ENCODE measurements at regions not wholly inside any gene's neighbourhood (a gene's known extent, or its start where the extent isn't known, plus 50 kb on each side); places are given as distances from the start of the nearest gene placed in this dataset.
"Not testable (repeated sequence)": the region's sequence is repeated elsewhere in the genome, so short reads cannot be mapped to it uniquely, and the experiment has no call there.

DNA sequence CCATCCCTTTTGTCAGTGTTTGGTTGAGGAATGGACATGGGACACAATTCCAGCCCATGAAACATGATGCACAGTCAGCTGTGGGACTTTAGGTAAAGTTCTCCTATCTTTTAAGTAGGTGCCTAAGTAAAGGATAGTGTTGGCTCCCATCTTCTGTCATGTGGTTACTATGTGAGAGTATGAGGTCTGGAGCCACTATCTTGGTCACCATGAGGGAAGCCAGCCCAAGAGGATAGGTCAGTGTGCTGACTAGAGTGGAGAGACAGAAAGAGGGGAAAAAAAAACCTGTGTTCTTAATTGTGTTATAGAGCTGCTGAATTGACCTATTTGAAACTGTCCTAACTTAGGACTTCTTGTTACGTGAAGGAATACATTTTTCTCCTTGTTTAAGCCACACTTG lies 89.7 kb upstream of the NAMPT start:
- Histone ChIP-seq H3K4me2 (ENCODE audit: low read length) (no peak overlapping the region), H3K4me1 (ENCODE audit: control insufficient read depth, insufficient read depth, low read length) (no peaks in the 10 kb centered on the region), H3K27me3 (ENCODE audit: control insufficient read depth, insufficient read depth, low read length) (no peaks in the 10 kb centered on the region), H3K9ac (ENCODE audit: low read depth, low read length) (no peak overlapping the region), H3K36me3 (ENCODE audit: insufficient read depth, low read length) (no peaks in the 10 kb centered on the region), H3K4me3 (ENCODE audit: low read length) (no peak overlapping the region), H3K9me3 (replicated peaks; ENCODE audit: low read length) (no peaks in the 10 kb centered on the region)

DNA sequence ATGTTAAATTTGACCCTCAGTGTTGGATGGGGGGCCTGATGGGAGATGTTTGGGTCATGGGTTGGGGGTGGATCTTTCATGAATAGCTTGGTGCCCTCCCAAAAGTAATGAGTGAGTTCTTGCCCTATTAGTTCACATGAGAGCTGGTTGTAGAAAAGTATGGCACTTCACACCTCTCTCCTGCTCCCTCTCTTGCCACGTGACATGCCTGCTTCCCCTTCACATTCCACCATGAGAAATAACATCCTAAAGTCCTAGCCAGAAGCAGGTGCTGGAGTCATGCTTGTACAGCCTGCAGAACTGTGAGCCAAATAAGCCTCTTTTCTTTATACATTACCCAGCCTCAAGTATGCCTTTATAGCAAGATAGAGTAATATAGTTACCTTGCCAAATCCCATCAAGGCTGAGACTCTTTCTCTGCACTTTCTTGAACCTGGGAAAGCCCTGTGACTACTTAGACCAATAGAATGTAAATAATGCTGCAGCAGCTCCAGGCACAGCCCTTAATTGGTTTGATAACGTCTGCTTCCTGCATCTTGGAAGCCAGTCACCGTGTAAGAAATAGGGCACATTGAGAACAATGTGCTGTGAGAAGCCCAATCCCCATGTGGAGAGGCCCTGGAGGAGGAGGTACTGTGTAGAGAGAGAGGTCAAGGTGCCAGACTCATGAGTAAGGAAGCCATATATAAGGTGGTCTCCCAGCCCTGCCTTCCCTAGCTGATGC lies 88.0 kb upstream of the NAMPT start:
- Histone ChIP-seq H3K9me3 (replicated peaks; ENCODE audit: low read length) (no peaks in the 10 kb centered on the region), H3K9ac (ENCODE audit: low read depth, low read length) (no peak overlapping the region), H3K27me3 (ENCODE audit: control insufficient read depth, insufficient read depth, low read length) (no peaks in the 10 kb centered on the region), H3K36me3 (ENCODE audit: insufficient read depth, low read length) (no peaks in the 10 kb centered on the region), H3K4me1 (ENCODE audit: control insufficient read depth, insufficient read depth, low read length) (no peaks in the 10 kb centered on the region), H3K4me3 (ENCODE audit: low read length) (no peak overlapping the region), H3K4me2 (ENCODE audit: low read length) (no peak overlapping the region)

DNA sequence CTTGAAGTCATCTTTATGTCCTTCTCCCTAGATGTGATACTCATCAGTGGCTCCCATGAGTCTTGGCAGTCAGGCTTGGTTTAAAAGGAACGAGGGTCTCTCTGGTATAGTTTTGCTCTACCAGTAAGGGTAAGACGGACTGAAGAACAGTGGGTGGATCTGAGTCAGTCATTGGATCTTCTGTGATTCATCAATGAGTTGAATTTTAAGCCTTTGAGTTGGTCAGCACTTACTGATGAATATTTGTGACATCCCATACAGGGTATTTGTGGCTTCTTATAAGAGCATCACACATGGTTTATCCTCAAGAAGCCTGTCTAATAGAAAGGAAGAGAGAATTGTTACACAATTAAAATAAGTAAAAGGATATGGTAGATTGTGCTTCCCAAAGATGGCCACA lies 87.3 kb upstream of the NAMPT start:
- Histone ChIP-seq H3K9ac (ENCODE audit: low read depth, low read length) (no peak overlapping the region), H3K27me3 (ENCODE audit: control insufficient read depth, insufficient read depth, low read length) (peaks cover 5% of the 10 kb centered on the region), H3K9me3 (replicated peaks; ENCODE audit: low read length) (no peaks in the 10 kb centered on the region), H3K4me2 (ENCODE audit: low read length) (no peak overlapping the region), H3K36me3 (ENCODE audit: insufficient read depth, low read length) (no peaks in the 10 kb centered on the region), H3K4me3 (ENCODE audit: low read length) (no peak overlapping the region), H3K4me1 (ENCODE audit: control insufficient read depth, insufficient read depth, low read length) (no peaks in the 10 kb centered on the region)

DNA sequence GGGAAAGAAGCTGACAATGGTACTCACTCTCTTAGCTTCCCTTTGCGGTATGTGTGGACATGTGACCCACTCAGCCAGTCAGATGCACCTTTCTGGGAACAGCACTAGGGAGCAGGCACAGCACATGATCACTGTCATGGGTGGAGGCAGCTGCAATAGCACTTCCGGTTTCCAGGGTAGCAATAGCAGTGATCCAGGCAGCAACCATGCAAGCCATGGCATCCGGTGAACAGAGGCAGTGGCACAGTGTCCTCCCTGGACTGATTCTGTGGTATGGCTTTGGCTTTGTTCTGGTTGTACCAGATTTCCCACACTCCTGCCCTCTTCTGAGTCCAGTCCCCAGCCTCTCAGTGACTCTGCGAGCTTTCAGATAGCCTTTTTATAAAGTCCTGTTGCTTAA lies 86.8 kb upstream of the NAMPT start:
- Histone ChIP-seq H3K4me1 (ENCODE audit: control insufficient read depth, insufficient read depth, low read length) (no peaks in the 10 kb centered on the region), H3K36me3 (ENCODE audit: insufficient read depth, low read length) (no peaks in the 10 kb centered on the region), H3K4me3 (ENCODE audit: low read length) (no peak overlapping the region), H3K9me3 (replicated peaks; ENCODE audit: low read length) (no peaks in the 10 kb centered on the region), H3K4me2 (ENCODE audit: low read length) (no peak overlapping the region), H3K27me3 (ENCODE audit: control insufficient read depth, insufficient read depth, low read length) (peaks cover 5% of the 10 kb centered on the region), H3K9ac (ENCODE audit: low read depth, low read length) (no peak overlapping the region)

DNA sequence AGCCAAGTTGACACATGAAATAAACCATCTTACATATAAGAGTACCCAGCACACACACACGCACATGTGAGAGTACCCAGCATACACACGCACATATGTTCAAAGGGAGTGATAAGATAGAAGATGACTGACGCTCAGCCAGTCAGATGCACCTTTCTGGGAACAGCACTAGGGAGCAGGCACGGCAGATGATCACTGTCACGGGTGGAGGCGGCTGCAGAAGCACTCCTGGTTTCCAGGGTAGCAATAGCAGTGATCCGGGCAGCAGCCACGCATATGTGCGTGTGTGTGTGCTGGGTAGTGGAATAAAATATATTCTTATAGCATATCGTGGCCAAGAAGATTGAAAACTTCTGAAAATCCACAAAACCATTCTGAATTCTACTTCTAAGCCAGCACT lies 85.8 kb upstream of the NAMPT start:
- Histone ChIP-seq H3K27me3 (ENCODE audit: control insufficient read depth, insufficient read depth, low read length) (peaks cover 5% of the 10 kb centered on the region), H3K36me3 (ENCODE audit: insufficient read depth, low read length) (no peaks in the 10 kb centered on the region), H3K4me3 (ENCODE audit: low read length) (no peak overlapping the region), H3K4me1 (ENCODE audit: control insufficient read depth, insufficient read depth, low read length) (no peaks in the 10 kb centered on the region), H3K4me2 (ENCODE audit: low read length) (no peak overlapping the region), H3K9me3 (replicated peaks; ENCODE audit: low read length) (no peaks in the 10 kb centered on the region), H3K9ac (ENCODE audit: low read depth, low read length) (no peak overlapping the region)

DNA sequence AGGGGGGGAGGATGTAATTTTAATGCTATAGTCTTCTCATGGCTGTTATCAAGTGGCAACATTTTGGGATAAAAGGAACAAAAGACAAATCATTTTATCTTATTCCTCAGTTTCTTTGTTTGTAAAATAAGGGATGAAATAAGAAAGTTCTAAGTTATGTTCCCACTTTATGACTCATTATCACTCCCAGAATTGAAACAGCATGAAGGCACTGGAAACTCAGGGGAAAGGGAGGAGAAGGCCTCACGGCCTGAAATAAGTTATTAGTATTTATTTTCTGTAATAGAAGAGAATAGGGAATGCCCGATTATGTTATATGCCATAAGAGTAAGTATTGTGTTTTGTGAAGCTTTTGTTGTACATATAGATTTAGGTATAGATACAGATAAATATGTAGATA lies 85.0 kb upstream of the NAMPT start:
- H3K4me3 ChIP-seq (ENCODE audit: low read length), result no peak overlapping the region
- H3K4me1 ChIP-seq (ENCODE audit: control insufficient read depth, insufficient read depth, low read length), result no peaks in the 10 kb centered on the region
- no peak overlapping the region for H3K9ac ChIP-seq (ENCODE audit: low read depth, low read length)
- no peaks in the 10 kb centered on the region for H3K36me3 ChIP-seq (ENCODE audit: insufficient read depth, low read length)
- no peak overlapping the region for H3K4me2 ChIP-seq (ENCODE audit: low read length)
- H3K27me3 ChIP-seq (ENCODE audit: control insufficient read depth, insufficient read depth, low read length), result peaks cover 5% of the 10 kb centered on the region
- no peaks in the 10 kb centered on the region for H3K9me3 ChIP-seq (replicated peaks; ENCODE audit: low read length)

DNA sequence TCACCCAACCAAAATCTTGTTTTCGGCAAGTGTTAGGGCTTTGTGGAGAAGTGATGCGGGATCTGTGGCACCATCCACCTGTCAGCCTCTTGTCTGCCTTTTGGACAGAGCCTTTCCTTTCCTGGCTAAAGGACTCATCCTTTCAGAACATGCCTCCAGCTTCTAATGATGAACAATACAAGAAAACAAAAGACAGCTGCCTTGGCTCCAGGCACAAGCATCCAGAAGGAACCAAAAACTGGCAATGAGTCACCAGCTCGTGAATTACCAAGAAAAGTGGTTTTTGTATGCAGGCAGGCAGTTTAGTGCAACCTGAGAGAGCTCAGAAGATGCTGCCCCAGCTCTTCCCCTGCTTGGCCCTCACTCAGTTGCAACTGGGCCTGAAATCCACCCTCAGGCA lies 84.6 kb upstream of the NAMPT start:
- Histone ChIP-seq H3K4me1 (ENCODE audit: control insufficient read depth, insufficient read depth, low read length) (no peaks in the 10 kb centered on the region), H3K9ac (ENCODE audit: low read depth, low read length) (no peak overlapping the region), H3K36me3 (ENCODE audit: insufficient read depth, low read length) (no peaks in the 10 kb centered on the region), H3K9me3 (replicated peaks; ENCODE audit: low read length) (no peaks in the 10 kb centered on the region), H3K4me3 (ENCODE audit: low read length) (no peak overlapping the region), H3K27me3 (ENCODE audit: control insufficient read depth, insufficient read depth, low read length) (peaks cover 5% of the 10 kb centered on the region), H3K4me2 (ENCODE audit: low read length) (no peak overlapping the region)

DNA sequence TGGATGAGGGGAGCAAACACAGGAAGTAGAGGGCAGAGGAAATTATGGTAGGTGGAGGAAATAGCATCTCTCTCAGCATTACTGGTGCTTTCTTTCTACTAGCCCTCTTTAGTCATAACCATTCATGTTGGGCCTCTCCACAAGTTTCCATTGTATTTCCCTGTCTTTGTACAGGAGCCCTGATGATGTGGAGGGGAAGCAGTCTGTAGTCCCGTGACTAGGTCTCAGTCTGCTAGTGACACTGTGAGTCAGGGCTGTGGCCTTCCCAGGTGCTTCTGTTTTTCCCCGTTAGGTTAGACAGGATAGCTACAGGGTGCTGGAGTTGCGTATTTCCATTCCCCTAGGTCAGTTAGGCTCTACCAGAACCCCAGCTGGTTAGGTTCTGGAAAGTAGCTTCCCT lies 82.9 kb upstream of the NAMPT start:
- Histone ChIP-seq H3K9me3 (replicated peaks; ENCODE audit: low read length) (no peaks in the 10 kb centered on the region), H3K4me1 (ENCODE audit: control insufficient read depth, insufficient read depth, low read length) (no peaks in the 10 kb centered on the region), H3K36me3 (ENCODE audit: insufficient read depth, low read length) (no peaks in the 10 kb centered on the region), H3K27me3 (ENCODE audit: control insufficient read depth, insufficient read depth, low read length) (peaks cover 5% of the 10 kb centered on the region), H3K4me3 (ENCODE audit: low read length) (no peak overlapping the region), H3K9ac (ENCODE audit: low read depth, low read length) (no peak overlapping the region), H3K4me2 (ENCODE audit: low read length) (no peak overlapping the region)

DNA sequence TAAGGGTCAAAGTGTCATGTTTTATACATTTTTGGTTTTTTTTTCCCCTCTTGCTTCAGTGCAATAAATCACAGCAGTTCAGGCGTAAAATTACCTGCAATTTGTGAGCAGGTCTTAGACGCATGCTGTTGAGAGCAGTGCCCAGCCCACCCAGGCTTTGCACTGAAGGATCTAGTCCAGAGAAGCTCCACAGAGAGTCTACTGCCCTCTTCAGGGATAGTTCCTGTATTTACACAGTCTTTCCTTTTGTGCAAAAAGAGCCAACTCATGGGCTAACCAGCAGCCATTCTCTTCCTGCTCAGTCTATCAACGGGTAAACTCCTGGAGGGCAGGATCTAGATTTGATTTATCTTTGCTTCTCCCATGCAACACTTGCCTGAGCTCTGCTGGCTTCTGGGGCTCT lies 82.2 kb upstream of the NAMPT start:
- Histone ChIP-seq H3K27me3 (ENCODE audit: control insufficient read depth, insufficient read depth, low read length) (peaks cover 5% of the 10 kb centered on the region), H3K36me3 (ENCODE audit: insufficient read depth, low read length) (no peaks in the 10 kb centered on the region), H3K9me3 (replicated peaks; ENCODE audit: low read length) (no peaks in the 10 kb centered on the region), H3K4me2 (ENCODE audit: low read length) (no peak overlapping the region), H3K4me1 (ENCODE audit: control insufficient read depth, insufficient read depth, low read length) (no peaks in the 10 kb centered on the region), H3K9ac (ENCODE audit: low read depth, low read length) (no peak overlapping the region), H3K4me3 (ENCODE audit: low read length) (no peak overlapping the region)

DNA sequence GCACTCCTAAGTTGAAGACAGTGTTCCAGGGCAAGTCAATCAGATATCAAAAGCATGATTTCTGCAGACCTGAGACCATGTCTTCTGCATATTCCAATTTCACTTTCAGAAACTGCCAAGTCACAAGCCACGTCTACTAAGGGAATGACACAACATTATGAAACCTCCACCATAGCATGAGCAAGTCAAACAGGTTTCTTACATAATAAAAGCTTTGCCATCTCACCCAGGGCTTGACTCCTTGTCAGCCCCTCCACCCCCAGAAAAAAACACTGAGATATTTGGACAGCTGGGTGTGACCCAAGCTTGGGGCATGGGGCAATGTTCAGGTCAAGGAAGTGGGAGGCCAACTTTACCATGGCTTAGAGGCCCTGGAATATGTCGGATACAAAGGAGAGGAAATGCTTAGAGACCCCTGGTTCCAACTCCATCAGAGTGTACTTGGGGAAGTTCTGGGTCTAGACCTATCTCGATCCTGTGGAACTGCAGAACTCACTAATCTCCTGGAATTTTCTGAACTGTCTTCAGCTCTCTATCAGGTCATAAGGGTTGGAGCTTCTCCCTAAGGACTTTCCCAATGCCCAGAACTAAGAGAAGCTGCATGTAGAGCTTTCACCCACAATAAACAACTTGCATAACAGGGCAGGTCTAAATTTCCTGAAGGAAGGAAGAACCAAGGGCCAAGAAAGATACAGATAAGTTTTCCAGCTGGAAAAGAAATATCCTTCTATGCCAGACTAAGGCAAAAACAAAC lies 80.6 kb upstream of the NAMPT start:
- Histone ChIP-seq H3K4me1 (ENCODE audit: control insufficient read depth, insufficient read depth, low read length) (no peaks in the 10 kb centered on the region), H3K36me3 (ENCODE audit: insufficient read depth, low read length) (no peaks in the 10 kb centered on the region), H3K27me3 (ENCODE audit: control insufficient read depth, insufficient read depth, low read length) (peaks cover 5% of the 10 kb centered on the region), H3K9ac (ENCODE audit: low read depth, low read length) (no peak overlapping the region), H3K9me3 (replicated peaks; ENCODE audit: low read length) (no peaks in the 10 kb centered on the region), H3K4me2 (ENCODE audit: low read length) (no peak overlapping the region), H3K4me3 (ENCODE audit: low read length) (no peak overlapping the region)

DNA sequence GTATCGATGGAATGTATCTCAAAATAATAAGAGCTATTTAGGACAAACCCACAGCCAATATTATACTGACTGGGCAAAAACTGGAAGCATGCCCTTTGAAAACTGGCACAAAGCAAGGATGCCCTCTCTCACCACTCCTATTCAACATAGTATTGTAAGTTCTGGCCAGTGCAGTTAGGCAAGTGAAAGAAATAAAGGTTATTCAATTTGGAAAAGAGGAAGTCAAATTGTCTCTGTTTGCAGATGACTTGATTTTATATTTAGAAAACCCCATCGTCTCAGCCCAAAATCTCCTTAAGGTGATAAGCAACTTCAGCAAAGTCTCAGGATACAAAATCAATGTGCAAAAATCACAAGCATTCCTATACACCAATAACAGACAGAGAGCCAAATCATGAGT lies 77.7 kb upstream of the NAMPT start:
- H3K4me1 ChIP-seq (ENCODE audit: control insufficient read depth, insufficient read depth, low read length); H3K36me3 ChIP-seq (ENCODE audit: insufficient read depth, low read length); H3K4me2 ChIP-seq (ENCODE audit: low read length); H3K9me3 ChIP-seq (replicated peaks; ENCODE audit: low read length); H3K4me3 ChIP-seq (ENCODE audit: low read length); H3K9ac ChIP-seq (ENCODE audit: low read depth, low read length): not testable (repeated sequence)
- peaks cover 17% of the 10 kb centered on the region for H3K27me3 ChIP-seq (ENCODE audit: control insufficient read depth, insufficient read depth, low read length)

DNA sequence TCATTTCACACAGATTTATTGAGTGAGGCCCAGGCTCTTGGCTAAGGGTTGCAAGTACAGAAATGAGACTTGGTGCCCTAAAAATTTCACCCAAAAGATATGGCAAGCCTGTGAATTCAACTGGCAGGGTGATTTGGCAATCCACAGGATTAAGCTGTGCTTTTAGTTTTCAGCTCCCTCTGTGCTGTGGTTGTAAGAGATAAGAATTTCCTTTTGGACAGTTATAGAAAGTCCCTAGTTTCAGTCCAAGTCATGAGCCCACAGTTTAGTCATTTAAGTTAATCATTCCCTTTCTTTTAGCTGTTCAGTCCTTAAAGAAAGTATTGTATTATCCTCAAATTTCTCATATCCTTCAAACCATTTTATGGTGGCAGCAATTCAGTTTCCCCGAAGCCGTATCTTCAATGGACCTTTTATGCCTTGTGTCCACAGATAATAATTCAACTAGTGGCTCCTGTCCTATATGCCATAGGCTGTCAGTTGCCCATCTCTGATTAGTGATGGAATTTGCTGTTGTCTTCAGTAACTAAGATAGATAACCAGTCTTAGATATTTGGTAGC lies 73.4 kb upstream of the NAMPT start:
- no peaks in the 10 kb centered on the region for H3K9me3 ChIP-seq (replicated peaks; ENCODE audit: low read length)
- no peaks in the 10 kb centered on the region for H3K36me3 ChIP-seq (ENCODE audit: insufficient read depth, low read length)
- no peak overlapping the region for H3K4me3 ChIP-seq (ENCODE audit: low read length)
- peaks cover 23% of the 10 kb centered on the region for H3K27me3 ChIP-seq (ENCODE audit: control insufficient read depth, insufficient read depth, low read length)
- H3K9ac ChIP-seq (ENCODE audit: low read depth, low read length), result no peak overlapping the region
- no peak overlapping the region for H3K4me2 ChIP-seq (ENCODE audit: low read length)
- no peaks in the 10 kb centered on the region for H3K4me1 ChIP-seq (ENCODE audit: control insufficient read depth, insufficient read depth, low read length)
